GM18502 (cell line): ENCODE measurements at regions not wholly inside any gene's neighbourhood (a gene's known extent, or its start where the extent isn't known, plus 50 kb on each side); places are given as distances from the start of the nearest gene placed in this dataset.

ENCODE experiments used
- ATAC-seq: cut with Tn5 transposase; IDR thresholded peaks from one replicate; pipeline ENCODE4 v1.9.1; 2021; ENCODE audit warnings: mild to moderate bottlenecking; ENCODE audit not compliant: unreplicated experiment, poor library complexity

DNA sequence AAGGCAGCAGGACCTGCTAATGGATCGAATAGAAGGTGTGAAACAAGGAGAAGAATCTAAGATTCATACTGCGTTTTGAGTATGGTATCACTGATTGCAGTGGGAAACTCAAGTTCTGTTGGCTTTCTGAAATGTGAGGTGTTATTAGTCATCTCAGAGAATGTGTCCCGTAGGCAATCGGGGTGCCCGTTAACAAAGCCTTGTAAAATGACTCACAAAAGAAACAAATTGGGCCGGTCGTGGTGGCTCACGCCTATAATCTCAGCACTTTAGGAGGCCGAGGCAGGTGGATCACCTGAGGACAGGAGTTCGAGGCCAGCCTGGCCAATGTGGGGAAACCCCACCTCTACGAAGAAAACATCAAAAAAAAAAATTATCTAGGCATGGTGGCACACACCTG lies 118.2 kb upstream of the C7orf33 start:
- no peak for ATAC-seq

DNA sequence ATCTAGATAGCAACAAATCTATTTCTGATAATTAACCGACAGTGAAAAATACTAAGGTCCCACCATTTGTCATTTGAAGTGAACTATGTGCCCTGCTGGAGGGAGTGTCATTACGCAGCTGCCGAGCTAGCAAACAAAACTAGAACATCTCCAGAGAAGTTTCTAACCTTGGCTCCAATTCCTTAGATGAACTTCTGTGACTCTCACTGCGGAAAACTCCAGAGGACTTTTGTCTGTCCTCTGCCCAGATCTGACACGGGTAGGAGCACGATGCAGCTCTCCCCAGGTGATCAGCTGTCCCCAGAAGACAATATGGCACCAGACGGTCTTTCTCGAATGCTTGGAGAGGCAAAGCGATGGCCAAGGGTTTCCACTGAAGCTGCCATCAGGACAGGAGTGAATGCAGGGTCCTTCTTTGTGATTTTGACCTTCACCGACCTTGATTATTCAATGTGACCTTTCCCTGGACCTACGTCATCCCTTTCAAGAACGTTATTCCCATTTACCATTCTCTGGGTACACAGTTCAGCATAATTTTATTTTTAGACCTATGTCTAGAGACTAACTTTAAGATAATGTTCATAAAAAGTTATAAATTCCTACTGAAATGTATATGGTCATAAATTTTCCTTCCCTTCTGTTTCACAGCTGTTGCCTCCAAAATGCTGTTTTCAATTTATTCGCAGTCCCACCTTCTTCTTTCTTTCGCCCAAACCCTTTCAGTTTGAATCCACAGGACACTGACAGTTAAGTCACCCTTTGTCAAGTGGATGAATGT lies 116.7 kb upstream of the C7orf33 start:
- ATAC-seq: no peak

DNA sequence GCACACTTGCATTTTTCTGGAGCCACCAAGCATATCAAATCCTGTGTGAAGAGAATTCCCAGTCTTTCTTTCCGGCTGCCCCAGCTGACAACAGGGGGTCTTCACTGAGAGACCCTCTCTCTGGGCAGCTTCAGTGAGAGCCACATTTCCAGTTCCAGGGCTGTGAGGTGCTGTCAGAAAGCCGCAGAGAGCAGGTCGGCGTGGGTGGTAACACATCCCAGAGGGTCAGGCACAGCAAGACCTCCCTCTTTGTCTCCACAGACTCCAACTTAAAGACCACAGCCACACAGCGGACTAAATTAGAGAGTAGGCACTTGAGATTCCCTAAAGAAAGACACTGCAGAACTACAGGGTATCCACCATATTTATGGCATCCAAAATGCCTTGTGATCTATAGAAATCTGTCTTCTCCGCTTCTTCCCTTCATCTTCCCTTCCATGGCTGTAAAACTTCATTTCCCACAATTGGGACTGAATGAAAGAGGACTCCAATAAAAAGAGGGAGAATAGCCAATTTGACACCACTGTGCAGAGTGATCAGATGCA lies 116.0 kb upstream of the C7orf33 start:
- ATAC-seq: no peak

DNA sequence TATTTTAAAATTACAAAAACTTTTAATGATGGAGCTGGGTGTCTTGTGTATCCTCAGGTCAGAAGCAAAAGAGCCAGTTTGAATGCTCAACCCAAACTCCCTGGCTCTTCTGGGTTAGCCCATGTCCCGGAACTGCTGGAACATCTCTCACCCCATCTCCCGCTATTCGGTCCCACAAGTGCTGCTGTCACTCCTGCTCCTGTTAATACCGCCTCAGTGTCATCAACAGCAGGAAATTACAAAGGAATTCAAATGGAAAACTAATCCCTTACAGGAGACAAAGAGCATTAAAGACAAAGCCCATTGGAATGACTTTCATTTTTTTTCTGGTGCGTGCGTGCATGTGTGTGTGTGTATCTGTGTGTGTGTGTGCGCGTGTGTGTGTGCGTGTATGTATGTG lies 112.0 kb upstream of the C7orf33 start:
- ATAC-seq: no peak

DNA sequence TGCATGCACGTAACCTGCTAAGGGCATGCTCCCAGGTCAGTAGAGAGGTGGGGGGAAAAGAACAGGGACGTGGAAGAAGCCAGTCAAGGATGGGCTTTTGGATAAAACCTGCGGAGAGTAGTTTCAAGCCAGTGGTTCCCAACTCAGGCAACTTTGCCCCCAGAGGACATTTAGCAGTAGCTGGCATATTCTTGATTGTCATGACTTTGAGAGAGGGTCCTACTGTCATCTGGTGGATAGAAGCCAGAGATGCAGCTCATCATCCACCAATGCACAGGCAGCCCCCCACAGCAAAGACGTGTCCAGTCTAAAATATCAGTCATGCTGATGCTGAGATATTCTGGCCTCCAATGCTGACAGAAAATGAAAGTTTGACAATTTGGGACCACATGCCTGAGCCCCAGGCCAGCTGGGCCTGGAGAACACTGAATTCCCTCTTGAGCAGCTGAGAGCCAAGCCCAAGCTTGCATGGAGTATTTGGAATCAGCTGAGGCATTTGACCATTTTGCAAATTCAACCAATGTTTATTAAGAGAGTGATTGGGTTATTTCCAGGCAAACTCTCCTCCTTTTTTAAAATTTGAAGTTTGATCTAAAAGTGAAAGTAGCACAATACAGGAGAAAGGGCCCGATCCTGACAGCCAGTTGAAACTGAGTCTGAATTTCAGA lies 110.0 kb upstream of the C7orf33 start:
- ATAC-seq: no peak

DNA sequence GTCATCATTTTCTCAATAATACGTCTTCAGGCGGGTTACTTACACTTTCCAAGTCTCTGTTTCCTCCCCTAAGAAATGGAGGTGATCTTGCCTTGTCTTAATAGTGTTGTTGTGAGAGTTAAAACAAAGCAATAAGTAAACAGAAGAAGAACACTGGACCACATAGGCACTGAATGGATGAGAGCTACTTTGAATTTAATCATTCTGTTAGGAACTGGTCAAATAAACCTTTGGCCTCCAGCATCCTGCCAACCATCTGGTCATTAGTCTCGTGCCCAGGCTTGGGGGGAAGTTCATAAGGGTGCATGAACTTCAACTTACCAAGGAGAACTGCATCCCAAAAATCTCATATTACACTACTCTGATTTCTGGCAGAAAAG lies 109.4 kb upstream of the C7orf33 start:
- ATAC-seq: no peak

DNA sequence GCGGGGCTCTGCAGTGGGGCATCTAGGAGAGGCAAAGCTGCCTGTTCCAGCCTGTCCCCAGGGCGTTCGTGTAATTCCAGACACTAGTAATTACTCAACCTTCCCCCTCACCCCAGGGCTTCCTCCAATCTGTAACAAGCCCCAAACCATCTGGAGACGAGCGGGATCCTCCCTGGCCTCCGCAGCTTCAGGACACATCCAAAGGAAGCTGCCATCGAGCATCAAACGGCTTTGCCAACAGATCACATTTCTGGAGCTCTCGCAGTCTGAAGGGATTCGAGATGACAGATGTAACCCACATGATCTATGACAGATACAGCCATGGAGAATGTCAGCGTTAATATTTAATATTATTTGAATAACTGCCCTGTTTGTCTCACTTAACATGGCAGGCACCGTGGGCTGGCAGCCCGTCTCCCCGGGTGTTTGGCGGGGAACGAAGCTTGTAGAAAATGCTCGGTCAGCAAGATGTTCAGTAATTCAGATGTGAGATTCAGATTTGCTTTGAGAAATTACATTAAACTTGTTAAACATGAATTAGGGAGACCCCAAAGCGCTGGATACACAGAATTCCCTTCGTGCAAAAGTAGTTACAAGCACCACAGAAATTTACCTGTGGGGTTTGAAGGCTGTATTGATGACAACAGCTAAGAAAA lies 108.5 kb upstream of the C7orf33 start:
- ATAC-seq: no peak

DNA sequence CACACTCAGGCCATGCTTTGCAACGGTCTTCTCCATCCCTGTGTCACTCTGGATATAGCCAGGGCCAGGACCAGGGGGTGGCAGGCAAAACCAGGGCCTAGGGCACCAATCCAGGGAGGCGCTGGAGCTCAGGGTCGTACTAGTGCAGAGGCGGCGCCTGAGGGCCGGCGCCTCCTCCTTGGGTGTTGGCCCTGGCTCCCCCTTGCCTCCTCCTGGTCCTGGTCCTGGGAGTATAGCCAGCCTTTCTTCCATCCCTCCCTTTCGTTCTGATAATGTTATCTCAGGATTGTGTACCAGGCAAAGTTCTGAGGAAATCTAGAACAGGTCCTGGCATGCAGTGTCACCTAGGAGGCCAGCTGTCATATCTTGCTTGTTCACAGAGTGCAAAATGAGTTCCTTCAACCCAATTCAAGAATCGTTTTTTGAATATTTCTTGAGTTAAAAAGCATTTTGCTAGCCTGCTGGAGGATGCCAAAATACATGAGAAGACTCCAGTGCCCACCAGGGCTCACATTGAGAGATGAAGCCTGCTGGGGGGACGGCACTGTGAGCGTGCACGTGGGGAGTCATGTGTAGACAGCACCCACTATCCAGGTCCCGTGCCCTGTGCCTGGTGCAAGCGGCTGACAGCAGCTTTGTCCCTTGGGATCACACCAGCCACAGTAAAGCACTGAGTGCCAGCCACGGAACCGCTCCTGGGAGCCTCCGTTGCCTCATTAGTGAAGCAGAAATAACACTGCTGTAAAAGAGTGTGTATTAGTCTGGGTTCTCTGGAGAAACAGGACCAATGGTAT lies 106.9 kb upstream of the C7orf33 start:
- ATAC-seq: no peak

DNA sequence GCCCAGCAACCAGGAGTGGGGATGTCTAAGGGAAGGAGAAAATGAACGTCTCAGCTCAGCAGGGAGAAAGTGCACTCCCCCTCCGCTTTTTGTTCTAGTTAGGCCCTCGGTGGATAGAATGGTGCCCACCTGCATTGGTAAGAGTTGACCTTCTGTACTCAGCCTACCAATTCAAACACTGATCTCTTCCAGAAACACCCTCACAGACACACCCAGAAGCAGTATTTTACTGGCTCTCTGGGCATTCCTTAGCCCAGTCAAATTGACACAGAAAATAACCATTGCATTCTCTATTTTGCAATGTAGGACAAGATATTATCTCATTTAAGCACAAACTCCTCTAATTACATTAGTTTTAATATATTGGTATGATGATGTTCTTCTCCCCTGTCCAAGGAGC lies 106.1 kb upstream of the C7orf33 start:
- no peak for ATAC-seq

DNA sequence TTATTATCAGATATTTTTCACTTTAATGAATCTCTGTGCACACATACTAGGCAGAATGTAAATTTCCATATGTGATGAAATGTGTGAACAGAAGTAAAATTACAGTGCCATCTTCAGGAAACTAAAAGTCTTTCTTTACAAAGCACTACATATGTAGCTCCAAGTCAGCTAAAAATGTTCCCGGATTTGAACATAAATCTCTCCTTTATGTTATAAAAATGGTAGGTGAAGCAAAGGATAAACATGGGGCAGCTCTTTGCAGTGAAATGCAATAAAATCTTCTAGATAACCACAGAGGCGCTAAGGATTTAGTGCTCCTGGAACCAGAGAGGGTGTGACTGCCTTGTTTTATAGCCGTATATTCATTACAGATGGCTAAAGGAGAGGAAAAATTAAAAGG lies 104.9 kb upstream of the C7orf33 start:
- ATAC-seq: no peak

DNA sequence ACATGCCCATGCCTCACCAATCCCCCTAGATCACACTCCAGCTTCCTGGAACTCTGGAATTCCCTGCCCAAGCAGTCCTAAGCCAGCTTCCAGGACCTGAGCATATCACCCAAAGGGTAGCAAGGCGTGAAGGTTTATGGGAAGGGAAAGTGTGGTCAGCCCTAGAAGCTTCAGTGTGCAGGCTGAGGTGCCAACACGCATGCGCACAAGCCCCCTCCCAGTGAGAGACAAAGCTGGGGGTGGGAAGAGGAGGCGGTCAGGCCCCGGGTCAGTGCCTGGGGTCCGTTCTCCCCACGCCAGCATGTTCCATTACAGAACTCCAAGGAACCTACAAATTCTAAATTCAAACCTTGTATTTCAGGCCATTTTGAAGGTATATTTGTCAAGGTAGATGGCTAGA lies 103.6 kb upstream of the C7orf33 start:
- no peak for ATAC-seq

DNA sequence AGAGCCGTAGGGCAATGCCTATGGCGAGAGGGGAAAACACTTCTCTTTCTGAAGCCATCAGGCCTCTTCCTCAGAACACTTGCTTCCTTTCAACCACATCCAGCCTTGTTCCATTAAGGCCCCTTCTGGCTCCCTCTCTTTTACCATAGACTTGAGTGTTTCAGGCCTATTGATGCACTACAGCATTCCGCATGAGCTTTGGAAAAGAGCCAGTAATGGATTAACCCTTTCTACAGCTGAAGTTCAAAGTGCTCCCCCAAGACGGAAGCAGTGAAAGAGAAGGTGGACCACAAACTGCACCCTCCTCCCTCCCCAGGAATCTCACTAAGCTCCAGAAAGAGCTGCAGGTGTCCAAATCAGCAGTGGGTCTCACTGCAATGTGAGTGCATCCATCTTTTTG lies 102.7 kb upstream of the C7orf33 start:
- ATAC-seq: no peak

DNA sequence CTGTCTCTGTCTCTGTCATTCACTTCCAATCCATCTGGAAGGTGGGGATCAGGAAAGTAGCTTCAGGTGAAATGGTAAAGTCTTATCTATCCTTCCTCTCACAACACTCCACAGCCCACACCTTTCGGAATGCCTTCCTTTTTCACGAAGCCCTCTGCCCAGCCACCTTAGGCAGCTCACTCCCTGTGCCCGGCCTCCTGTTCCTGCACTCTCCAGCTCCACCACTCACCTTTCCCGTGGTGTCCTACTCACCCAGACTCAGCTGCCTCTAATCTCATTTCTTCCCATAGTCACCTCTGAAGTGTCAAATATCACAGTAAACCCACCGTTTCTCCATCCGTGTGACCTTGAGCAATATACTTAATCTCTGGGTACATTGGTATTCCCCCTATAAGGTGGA lies 100.9 kb upstream of the C7orf33 start:
- no peak for ATAC-seq

DNA sequence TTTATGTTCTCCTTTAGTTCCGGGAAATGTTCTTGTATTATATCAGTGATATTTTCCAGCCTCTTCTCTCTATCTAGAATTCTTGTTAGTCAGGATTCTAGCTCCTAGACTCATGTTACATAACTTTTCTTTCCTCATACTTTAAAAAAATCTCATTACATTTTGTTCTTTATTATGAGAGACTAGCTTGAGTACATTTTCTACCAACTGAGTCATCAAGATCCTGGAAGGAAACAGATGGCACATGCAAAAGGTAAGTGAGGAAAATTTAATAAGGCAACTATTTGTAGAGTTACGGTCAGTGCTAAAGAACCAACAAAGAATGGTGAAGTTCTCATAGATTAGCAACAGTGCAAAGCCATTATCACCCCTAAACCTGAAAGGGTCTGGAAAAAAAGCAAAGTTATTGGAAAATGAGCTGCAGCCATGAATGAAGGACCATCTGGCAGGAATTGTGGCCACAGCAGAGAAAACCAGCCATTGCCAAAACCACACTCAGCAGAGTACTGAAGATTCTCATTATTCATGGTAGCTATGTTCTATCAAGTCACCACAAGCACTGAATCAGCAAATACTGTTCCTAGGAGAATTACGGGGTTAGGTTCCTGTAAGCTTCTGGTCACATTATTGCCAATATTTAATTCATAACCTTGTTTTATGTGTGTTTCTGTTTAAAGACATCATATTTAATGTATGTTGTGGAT lies 98.3 kb upstream of the C7orf33 start:
- ATAC-seq: no peak

DNA sequence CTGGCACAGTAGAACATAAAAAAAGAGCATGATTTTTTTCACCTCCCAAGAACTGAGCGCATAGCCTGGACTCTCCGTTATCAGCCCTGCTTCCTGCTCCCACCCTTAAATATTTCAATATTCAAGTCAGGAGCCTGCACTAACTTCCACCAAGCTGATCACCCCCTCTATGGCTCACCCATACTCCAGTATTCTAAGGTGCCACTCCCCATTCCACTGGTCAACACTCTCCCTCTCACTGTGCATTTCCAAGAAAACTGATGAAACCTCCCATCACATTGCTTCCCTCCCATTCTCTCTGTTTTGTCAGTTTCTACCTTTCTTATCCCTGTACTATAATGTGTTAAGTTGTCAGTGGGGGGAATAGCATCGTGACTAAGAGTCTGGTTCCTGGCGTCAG lies 95.0 kb upstream of the C7orf33 start:
- no peak for ATAC-seq

DNA sequence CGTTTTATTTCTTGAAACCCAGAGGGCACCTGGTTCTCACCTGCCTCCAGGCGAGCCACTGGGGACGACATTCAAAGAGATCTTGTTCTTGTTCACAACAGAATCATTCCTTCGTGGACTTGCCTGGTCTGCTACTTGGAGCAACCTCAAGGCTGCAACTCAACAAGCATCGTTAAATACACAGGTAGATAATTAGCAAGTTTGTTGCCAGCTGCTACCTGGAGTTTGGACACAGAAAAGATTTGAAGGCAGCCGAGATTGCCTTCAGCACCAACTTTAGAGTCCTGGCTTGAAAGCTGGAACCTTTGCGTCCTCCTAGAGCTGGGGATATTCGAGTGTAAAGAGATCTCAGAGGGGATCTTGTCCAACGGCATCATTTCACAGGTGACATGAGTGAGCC lies 89.6 kb upstream of the C7orf33 start:
- no peak for ATAC-seq

DNA sequence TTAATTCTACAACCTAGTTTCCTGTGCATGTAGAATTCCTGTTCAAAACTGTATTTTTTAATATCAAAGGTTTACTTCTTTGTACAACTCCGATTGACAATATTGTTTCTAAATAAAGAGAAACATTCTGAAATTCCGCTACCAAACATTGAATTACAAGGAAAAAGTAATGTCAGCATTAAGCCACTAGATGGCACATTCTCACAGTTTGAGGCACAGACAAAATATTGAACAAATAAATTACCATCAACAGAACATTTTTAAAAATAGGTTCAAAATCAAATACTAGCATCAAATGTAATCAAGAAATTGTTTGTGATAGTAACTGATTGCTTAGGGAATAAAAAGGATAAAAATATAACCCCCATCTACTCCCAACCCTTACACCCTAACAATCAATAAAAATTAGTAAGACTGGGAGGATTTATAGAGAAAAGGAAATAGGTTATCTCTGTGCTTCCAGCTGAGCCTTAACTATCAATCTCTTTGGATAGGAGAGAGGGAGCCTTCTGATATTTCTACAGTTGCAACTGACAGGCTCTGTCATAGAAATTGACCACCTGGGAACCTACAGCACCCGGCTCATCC lies 86.6 kb upstream of the C7orf33 start:
- ATAC-seq: no peak

DNA sequence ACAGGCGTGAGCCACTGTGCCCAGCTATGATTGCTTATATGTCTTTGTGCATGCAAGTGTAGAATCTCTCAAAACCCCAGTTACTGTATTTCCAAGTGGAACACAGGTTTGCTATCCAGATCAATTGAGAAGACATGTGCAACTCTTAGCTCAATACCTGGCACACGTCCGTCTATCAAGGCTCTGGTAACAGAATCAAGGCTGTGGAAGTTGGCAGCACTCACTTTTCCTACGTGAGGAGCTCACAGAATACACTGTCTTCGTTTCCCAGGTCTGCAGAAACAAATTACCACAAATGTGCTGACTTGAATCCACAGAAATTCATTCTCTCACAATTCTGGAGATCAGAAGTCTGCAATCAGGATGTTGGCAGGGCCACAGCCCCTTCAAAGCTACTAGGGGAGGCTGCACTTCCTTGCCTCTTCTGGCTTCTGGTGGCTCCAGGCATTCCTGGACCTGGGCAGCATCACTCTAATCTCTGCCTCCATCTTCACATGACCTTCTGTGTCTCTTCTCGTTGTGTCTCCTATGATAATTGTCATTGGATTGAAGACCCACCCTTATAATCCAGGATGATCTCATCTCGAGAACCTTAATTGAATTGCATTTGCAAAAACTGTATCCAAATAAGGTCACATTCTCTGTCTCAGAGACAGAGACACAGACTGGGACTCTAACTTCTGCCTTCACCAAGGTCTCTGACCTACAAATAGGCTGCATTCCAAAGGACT lies 84.8 kb upstream of the C7orf33 start:
- ATAC-seq: no peak

DNA sequence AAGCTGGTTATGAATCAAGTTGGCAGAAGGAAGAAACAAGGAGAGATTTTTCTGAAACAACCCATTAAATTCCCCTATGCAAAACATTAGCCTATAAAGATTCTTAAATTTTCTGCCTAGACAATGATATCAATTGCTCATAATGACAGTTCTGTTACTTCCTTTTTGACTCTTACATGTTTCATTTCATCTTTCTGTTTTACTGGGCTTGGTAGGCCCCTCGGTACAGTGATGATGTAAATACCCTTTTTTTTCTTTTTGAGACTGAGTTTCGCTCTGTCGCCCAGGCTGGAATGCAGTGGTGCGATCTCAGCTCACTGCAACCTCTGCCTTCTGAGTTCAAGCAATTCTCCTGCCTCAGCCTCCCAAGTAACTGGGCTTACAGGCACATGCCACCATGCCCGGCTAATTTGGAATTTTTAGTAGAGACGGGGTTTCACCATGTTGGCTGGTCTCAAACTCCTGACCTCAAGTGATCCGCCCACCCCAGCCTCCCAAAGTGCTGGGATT lies 83.4 kb upstream of the C7orf33 start:
- peak; percentile 98 for ATAC-seq
